ENCODE measurements at regions not wholly inside any gene's neighbourhood (a gene's known extent, or its start where the extent isn't known, plus 50 kb on each side); places are given as distances from the start of the nearest gene placed in this dataset.

GRCh38 chr7:131606346-131607290, 50.2 kb upstream of the PODXL start:
- DNase-seq: no peak

Data from right kidney (tissue), 1 donor.